Activated T-cell treated with anti-CD3 and anti-CD28 coated beads, Interleukin-2, amount 50 U/mL, for 72 hours (primary cell): ENCODE measurements at regions not wholly inside any gene's neighbourhood (a gene's known extent, or its start where the extent isn't known, plus 50 kb on each side); places are given as distances from the start of the nearest gene placed in this dataset.
A peak's percentile ranks its signal among the peaks of the same experiment; 100 is the strongest.
"Not testable (repeated sequence)": the region's sequence is repeated elsewhere in the genome, so short reads cannot be mapped to it uniquely, and the experiment has no call there.

ENCODE experiments used
- ATAC-seq, 2 donors: fragments of 150-1000 bp; cut with Tn5 transposase; replicated peaks in 1 of 2; 2 replicates each; pipeline ENCODE4 v1.10.0; 2021; ENCODE audit warnings: moderate library complexity in 2 of 2, mild to moderate bottlenecking in 1 of 2
- DNase-seq, 2 donors: peaks; one replicate each; pipeline ENCODE4 v3.0.0; 2021 to 2022; ENCODE audit warnings: mixed read lengths in 1 of 2
- H3K27ac Mint-ChIP-seq: one replicate; pipeline ENCODE4 v1.8.0; 2022; ENCODE audit warnings: mild to moderate bottlenecking, moderate library complexity, mixed read lengths
- H3K27me3 Mint-ChIP-seq: one replicate; pipeline ENCODE4 v1.8.0; 2022; ENCODE audit warnings: low read depth, mixed read lengths
- H3K36me3 Mint-ChIP-seq, 2 donors: one replicate each; pipeline ENCODE4 v1.8.0; 2022; ENCODE audit warnings: mixed read lengths in 2 of 2, mild to moderate bottlenecking in 1 of 2; ENCODE audit not compliant: insufficient read depth in 2 of 2
- H3K4me1 Mint-ChIP-seq: one replicate; pipeline ENCODE4 v1.8.0; 2022; ENCODE audit warnings: low read depth, mixed read lengths
- H3K4me3 Mint-ChIP-seq, 2 donors: one replicate each; pipeline ENCODE4 v1.8.0; 2022; ENCODE audit warnings: mild to moderate bottlenecking in 2 of 2, mixed read lengths in 2 of 2, moderate library complexity in 2 of 2
- H3K9me3 Mint-ChIP-seq, 2 donors: one replicate each; pipeline ENCODE4 v1.8.0; 2022; ENCODE audit warnings: mixed read lengths in 2 of 2

- H3K27me3 Mint-ChIP-seq: no peaks in the 10 kb centered on the region
- H3K27ac Mint-ChIP-seq: no peak overlapping the region
Measured at GRCh38 chr5:145636371-145636770, 198.8 kb downstream of the PRELID2 start.

GRCh38 chr5:145633474-145633873, 201.7 kb downstream of the PRELID2 start:
- no peaks in the 10 kb centered on the region for H3K4me1 Mint-ChIP-seq
- H3K9me3 Mint-ChIP-seq: peaks cover 1 to 3% of the 10 kb centered on the region in 2 donors
- H3K36me3 Mint-ChIP-seq: no peaks in the 10 kb centered on the region
- DNase-seq (no peak), ATAC-seq (no peak)
- no peaks in the 10 kb centered on the region for H3K27me3 Mint-ChIP-seq
- H3K27ac Mint-ChIP-seq: no peak overlapping the region
- no peak overlapping the region for H3K4me3 Mint-ChIP-seq

More at GRCh38 chr5:145636371-145636770, 198.8 kb downstream of the PRELID2 start:
- ATAC-seq (no peak), DNase-seq (no peak)
- H3K36me3 Mint-ChIP-seq: no peaks in the 10 kb centered on the region
- peaks cover 2 to 5% of the 10 kb centered on the region in 2 donors for H3K9me3 Mint-ChIP-seq
- no peak overlapping the region for H3K4me3 Mint-ChIP-seq
- no peaks in the 10 kb centered on the region for H3K4me1 Mint-ChIP-seq

DNA sequence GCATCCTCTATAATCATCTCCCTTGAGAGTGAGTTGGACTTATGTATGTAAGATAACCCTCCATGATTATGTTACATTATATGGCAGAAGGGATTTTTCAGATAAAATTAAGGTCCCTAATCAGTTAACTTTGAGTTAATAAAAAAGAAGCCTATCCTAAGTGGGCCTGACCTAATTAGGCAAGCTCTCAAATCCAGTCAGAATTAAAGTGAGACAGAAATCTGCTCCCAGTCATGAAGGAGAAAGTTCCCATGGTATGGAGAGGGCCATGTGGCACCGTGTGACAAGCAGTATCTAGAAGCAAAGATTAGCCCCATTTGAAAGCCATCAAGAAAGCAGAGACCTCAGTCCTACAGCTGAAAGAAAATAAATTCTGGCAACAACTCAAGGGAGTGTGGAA, 202.4 kb downstream of the PRELID2 start:
- no peaks in the 10 kb centered on the region for H3K4me1 Mint-ChIP-seq
- no peaks in the 10 kb centered on the region for H3K36me3 Mint-ChIP-seq
- DNase-seq: no peak
- H3K4me3 Mint-ChIP-seq: no peak overlapping the region
- peaks cover 0 to 2% of the 10 kb centered on the region in 2 donors for H3K9me3 Mint-ChIP-seq
- no peaks in the 10 kb centered on the region for H3K27me3 Mint-ChIP-seq
- H3K27ac Mint-ChIP-seq: no peak overlapping the region
- no peak for ATAC-seq

GRCh38 chr5:145629047-145629446, 206.1 kb downstream of the PRELID2 start:
- Mint-ChIP-seq H3K36me3 (no peaks in the 10 kb centered on the region), H3K27ac (no peak overlapping the region), H3K27me3 (no peaks in the 10 kb centered on the region), H3K9me3 (peaks cover 0 to 5% of the 10 kb centered on the region in 2 donors), H3K4me1 (no peaks in the 10 kb centered on the region), H3K4me3 (no peak overlapping the region)
- ATAC-seq (no peak), DNase-seq (no peak)

DNA sequence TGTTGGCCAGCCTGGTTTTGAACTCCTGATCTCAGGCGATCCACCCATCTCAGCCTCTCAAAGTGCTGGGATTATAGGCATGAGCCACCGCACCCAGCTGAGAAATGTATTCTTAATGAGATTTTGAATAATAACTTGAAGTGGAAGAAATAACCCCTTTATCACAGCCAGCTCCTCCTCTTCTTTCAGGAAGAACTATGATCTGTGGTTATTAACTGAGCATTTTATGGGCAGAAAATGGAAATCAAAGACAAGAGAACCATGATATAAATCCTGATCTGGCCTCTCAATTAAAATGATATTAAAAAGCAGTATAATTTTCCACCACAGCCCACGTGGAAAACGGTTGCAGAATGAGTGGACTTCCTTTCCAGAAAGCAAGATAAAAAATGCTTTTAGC, 206.6 kb downstream of the PRELID2 start:
- Mint-ChIP-seq H3K9me3 (peaks cover under 1 to 5% of the 10 kb centered on the region in 2 donors), H3K4me3 (no peak overlapping the region), H3K27me3 (no peaks in the 10 kb centered on the region), H3K4me1 (no peaks in the 10 kb centered on the region), H3K27ac (no peak overlapping the region), H3K36me3 (no peaks in the 10 kb centered on the region)
- ATAC-seq (no peak), DNase-seq (no peak)

DNA sequence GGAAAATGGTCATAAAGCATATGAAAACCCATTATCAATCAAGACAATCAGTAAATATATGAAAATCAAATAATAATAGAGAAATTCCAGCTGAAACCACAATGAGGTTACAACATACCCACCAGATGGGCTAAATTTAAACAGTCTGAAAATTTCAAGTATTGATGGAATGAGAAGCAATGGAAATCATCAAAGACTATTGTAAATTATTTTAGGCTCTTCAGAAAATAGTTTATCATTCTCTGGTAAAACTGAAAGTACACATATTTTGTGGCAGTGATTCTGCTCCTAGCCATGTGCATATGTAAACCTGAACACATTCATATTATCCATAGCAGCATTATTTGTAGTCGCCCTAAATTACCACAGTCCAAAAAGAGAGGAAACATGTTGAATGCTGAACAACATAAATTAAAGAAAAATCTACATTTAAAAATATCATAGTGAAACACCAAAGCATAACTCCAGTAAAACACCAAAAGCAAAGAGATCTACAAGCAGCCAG, 215.3 kb downstream of the PRELID2 start:
- Mint-ChIP-seq H3K36me3 (no peaks in the 10 kb centered on the region), H3K9me3 (peaks cover 5% of the 10 kb centered on the region in 2 donors), H3K4me3 (no peak overlapping the region), H3K4me1 (no peaks in the 10 kb centered on the region), H3K27ac (no peak overlapping the region), H3K27me3 (no peaks in the 10 kb centered on the region)
- DNase-seq (no peak), ATAC-seq (no peak)

DNA sequence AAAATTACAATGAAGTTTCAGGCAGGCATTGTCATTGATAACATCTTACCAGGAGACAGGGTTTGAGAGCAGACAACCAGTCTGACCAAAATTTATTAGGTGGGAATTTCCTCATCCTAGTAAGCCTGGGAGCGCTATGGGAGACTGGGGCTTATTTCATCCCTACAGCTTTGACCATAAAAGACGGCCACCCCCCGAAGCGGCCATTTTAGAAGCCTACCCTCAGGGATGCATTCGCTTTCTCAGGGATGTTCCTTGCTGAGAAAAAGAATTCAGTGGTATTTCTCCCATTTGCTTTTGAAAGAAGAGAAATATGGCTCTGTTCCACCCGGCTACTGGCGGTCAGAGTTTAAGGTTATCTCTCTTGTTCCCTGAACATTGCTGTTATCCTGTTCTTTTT, 218.4 kb downstream of the PRELID2 start:
- H3K27ac Mint-ChIP-seq, DNase-seq, H3K4me1 Mint-ChIP-seq, H3K4me3 Mint-ChIP-seq, H3K27me3 Mint-ChIP-seq, ATAC-seq, H3K9me3 Mint-ChIP-seq, H3K36me3 Mint-ChIP-seq: not testable (repeated sequence)

DNA sequence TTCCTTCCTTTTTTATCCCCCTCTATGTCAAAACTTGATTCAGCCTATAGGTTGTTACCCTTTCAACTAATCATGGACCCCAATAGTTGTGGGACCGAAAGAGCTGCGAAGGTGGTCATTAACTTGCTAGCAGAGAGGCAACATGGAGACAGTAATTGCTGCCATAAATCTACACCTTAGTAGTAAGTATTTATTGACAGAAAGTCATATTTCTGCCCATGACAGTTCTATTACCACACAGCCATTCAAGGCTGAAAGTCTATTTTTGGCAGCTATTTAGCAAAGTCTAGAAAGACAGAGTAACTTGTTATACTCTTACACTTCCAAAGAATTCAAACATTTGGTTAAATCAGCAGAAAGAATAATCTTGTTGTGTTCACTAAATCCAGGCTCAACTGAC, 236.2 kb downstream of the PRELID2 start:
- H3K4me1 Mint-ChIP-seq: no peaks in the 10 kb centered on the region
- H3K27me3 Mint-ChIP-seq: no peaks in the 10 kb centered on the region
- H3K36me3 Mint-ChIP-seq: no peaks in the 10 kb centered on the region
- ATAC-seq: no peak
- H3K4me3 Mint-ChIP-seq: no peak overlapping the region
- no peak overlapping the region for H3K27ac Mint-ChIP-seq
- peaks cover 0 to 7% of the 10 kb centered on the region in 2 donors for H3K9me3 Mint-ChIP-seq
- DNase-seq: no peak

GRCh38 chr5:145598184-145598583, 237.0 kb downstream of the PRELID2 start:
- Mint-ChIP-seq H3K36me3 (no peaks in the 10 kb centered on the region), H3K4me1 (no peaks in the 10 kb centered on the region), H3K4me3 (no peak overlapping the region), H3K9me3 (peaks cover 0 to 5% of the 10 kb centered on the region in 2 donors), H3K27me3 (no peaks in the 10 kb centered on the region), H3K27ac (no peak overlapping the region)
- DNase-seq (no peak), ATAC-seq (no peak)

GRCh38 chr5:145591578-145591977, 243.6 kb downstream of the PRELID2 start:
- Mint-ChIP-seq H3K4me3 (no peak overlapping the region), H3K4me1 (peaks cover 14% of the 10 kb centered on the region), H3K27me3 (no peaks in the 10 kb centered on the region), H3K27ac (no peak overlapping the region), H3K9me3 (peaks cover 1 to 2% of the 10 kb centered on the region in 2 donors), H3K36me3 (no peaks in the 10 kb centered on the region)
- DNase-seq: no peak
- no peak for ATAC-seq

DNA sequence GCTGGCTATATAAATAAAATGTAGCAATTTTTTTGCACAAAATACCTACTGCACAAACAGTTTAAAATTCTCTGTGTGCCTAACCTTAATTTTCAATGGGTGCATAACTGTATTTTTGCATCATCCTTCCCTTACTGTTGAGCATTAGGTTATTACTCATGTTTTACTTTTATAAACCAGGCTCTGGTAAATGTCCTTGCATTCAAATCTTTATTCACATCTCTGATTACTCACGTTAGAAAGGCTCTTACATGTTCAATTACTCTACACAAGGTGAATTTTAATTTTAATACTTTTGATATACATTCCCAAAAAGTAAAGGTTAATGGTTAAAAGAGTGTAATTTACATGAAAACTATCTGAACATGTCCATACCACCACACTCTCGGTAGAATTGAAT, 246.1 kb downstream of the PRELID2 start:
- peaks cover 5 to 7% of the 10 kb centered on the region in 2 donors for H3K9me3 Mint-ChIP-seq
- H3K27me3 Mint-ChIP-seq: no peaks in the 10 kb centered on the region
- peaks cover 14% of the 10 kb centered on the region for H3K4me1 Mint-ChIP-seq
- no peaks in the 10 kb centered on the region for H3K36me3 Mint-ChIP-seq
- H3K27ac Mint-ChIP-seq: no peak overlapping the region
- ATAC-seq (no peak), DNase-seq (no peak)
- H3K4me3 Mint-ChIP-seq: no peak overlapping the region

DNA sequence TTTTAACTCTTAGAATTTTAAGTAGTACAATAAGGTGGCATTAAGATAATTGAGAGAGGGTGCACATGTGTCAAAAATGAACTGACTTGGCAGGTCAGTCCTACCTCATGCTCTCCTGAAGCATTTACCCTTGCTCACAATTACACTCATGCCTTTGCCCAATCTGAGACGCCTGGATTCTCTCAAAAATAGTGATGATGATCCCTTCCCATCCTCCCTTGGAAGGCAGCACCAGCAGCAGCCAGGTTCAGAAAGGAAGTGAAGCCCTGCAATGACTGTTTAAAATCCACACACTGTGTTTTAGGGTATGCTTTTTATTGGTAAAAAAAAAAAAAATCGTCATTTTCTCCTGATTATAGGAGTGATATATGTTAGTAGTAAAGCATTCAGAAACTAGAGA, 246.6 kb downstream of the PRELID2 start:
- Mint-ChIP-seq H3K27ac (no peak overlapping the region), H3K27me3 (no peaks in the 10 kb centered on the region), H3K9me3 (peaks cover 5 to 9% of the 10 kb centered on the region in 2 donors), H3K4me1 (peaks cover 14% of the 10 kb centered on the region), H3K4me3 (no peak overlapping the region), H3K36me3 (no peaks in the 10 kb centered on the region)
- DNase-seq (no peak), ATAC-seq (no peak)

DNA sequence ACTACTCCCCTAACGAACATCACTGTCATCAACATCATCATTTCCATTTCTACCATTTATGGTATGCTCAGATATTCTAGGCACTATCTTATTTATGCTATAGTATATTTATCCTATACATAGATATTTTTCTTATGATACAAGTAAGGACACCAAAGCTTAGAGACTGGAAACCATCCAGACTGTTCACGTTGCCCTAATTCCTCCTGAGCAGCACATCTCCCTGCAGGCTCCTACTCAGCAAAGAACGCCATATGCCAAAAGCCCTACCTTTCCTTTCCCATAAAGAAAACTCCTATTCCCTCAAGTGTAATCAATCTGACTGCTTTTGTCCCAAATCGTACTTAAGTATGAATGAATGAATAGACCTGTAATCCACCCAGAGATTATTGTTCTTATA, 247.0 kb downstream of the PRELID2 start:
- H3K4me1 Mint-ChIP-seq: peaks cover 14% of the 10 kb centered on the region
- no peaks in the 10 kb centered on the region for H3K36me3 Mint-ChIP-seq
- DNase-seq (no peak), ATAC-seq (no peak)
- H3K27me3 Mint-ChIP-seq: no peaks in the 10 kb centered on the region
- H3K4me3 Mint-ChIP-seq: no peak overlapping the region
- H3K27ac Mint-ChIP-seq: no peak overlapping the region
- peaks cover 5 to 9% of the 10 kb centered on the region in 2 donors for H3K9me3 Mint-ChIP-seq

- Mint-ChIP-seq H3K4me3 (no peak overlapping the region), H3K9me3 (peaks cover 5 to 9% of the 10 kb centered on the region in 2 donors), H3K27me3 (no peaks in the 10 kb centered on the region), H3K27ac (no peak overlapping the region), H3K4me1 (peaks cover 14% of the 10 kb centered on the region), H3K36me3 (no peaks in the 10 kb centered on the region)
- DNase-seq: peak in 1 of 2 donors; percentile 3
- ATAC-seq: peak; percentile 65 to 66
Measured at GRCh38 chr5:145587710-145588109, 247.4 kb downstream of the PRELID2 start.
